G401 (cell line): ENCODE measurements at regions not wholly inside any gene's neighbourhood (a gene's known extent, or its start where the extent isn't known, plus 50 kb on each side); places are given as distances from the start of the nearest gene placed in this dataset.
"Not testable (repeated sequence)": the region's sequence is repeated elsewhere in the genome, so short reads cannot be mapped to it uniquely, and the experiment has no call there.

ENCODE experiments used
- DNase-seq: peaks from one replicate; pipeline ENCODE4 v3.0.0-alpha.2; 2015; ENCODE audit warnings: low spot score
- in situ Hi-C: cut with HindIII; loops from 2 replicates; pipeline ENCODE4 v1.10.0; 2016; ENCODE audit warnings: low sequenced_read_pairs, mixed read lengths

GRCh38 chr5:179459771-179460170 lies 90.6 kb upstream of the RUFY1 start:
- DNase-seq: no peak
- in situ Hi-C loops: no loop called here

GRCh38 chr5:179457612-179458011 lies 92.7 kb upstream of the RUFY1 start:
- no peak for DNase-seq
- in situ Hi-C loops: no loop called here

GRCh38 chr5:179456075-179456474 lies 94.3 kb upstream of the RUFY1 start:
- DNase-seq, in situ Hi-C loops: not testable (repeated sequence)

- in situ Hi-C loops: no loop called here
- no peak for DNase-seq
Measured at GRCh38 chr5:179455320-179455719, 95.0 kb upstream of the RUFY1 start.

- in situ Hi-C loops: no loop called here
- DNase-seq: no peak
Measured at GRCh38 chr5:179454356-179454755, 96.0 kb upstream of the RUFY1 start.

GRCh38 chr5:179453616-179454015 lies 96.7 kb upstream of the RUFY1 start:
- in situ Hi-C loops: no loop called here
- DNase-seq: no peak

GRCh38 chr5:179452356-179453230 lies 97.8 kb upstream of the RUFY1 start:
- no peak for DNase-seq
- in situ Hi-C loops: no loop called here

- DNase-seq: peak; percentile 1
- in situ Hi-C loops: no loop called here
Measured at GRCh38 chr5:179451828-179452196, 98.5 kb upstream of the RUFY1 start.

GRCh38 chr5:179451114-179451827 lies 99.1 kb upstream of the RUFY1 start:
- in situ Hi-C loops: no loop called here
- DNase-seq: peak; percentile 36

- in situ Hi-C loops, DNase-seq: not testable (repeated sequence)
Measured at GRCh38 chr5:179449950-179450349, 100.4 kb upstream of the RUFY1 start.

GRCh38 chr5:179448282-179448681 lies 102.1 kb upstream of the RUFY1 start:
- in situ Hi-C loops, DNase-seq: not testable (repeated sequence)

GRCh38 chr5:179442289-179442688 lies 97.0 kb upstream of the ADAMTS2 start:
- DNase-seq, in situ Hi-C loops: not testable (repeated sequence)

- DNase-seq: no peak
- in situ Hi-C loops: no loop called here
Measured at GRCh38 chr5:179439181-179439985, 94.1 kb upstream of the ADAMTS2 start.

- in situ Hi-C loops: no loop called here
Measured at GRCh38 chr5:179438461-179438860, 93.2 kb upstream of the ADAMTS2 start.

GRCh38 chr5:179438011-179438441 lies 92.8 kb upstream of the ADAMTS2 start:
- in situ Hi-C loops: no loop called here

More at GRCh38 chr5:179438461-179438860, 93.2 kb upstream of the ADAMTS2 start:
- no peak for DNase-seq

GRCh38 chr5:179437341-179438001 lies 92.2 kb upstream of the ADAMTS2 start:
- in situ Hi-C loops: no loop called here
- no peak for DNase-seq

More at GRCh38 chr5:179438011-179438441, 92.8 kb upstream of the ADAMTS2 start:
- DNase-seq: no peak

- in situ Hi-C loops: no loop called here
Measured at GRCh38 chr5:179436321-179437122, 91.3 kb upstream of the ADAMTS2 start.

GRCh38 chr5:179435731-179436315 lies 90.6 kb upstream of the ADAMTS2 start:
- DNase-seq: no peak
- in situ Hi-C loops: no loop called here

More at GRCh38 chr5:179436321-179437122, 91.3 kb upstream of the ADAMTS2 start:
- no peak for DNase-seq
